Stimulated activated memory B cell treated with anti-CD40 and anti-IgM and Interleukin-4, amounts not matched to agents 10 μg/mL and 1 μg/mL and 100 μg/mL, for 72 hours (primary cell): ENCODE measurements at regions not wholly inside any gene's neighbourhood (a gene's known extent, or its start where the extent isn't known, plus 50 kb on each side); places are given as distances from the start of the nearest gene placed in this dataset.

Experiments used
- ATAC-seq: fragments of 150-1000 bp; cut with Tn5 transposase; 2 replicates; pipeline ENCODE4 v1.10.0; 2021
- H3K27ac Mint-ChIP-seq: one replicate; pipeline ENCODE4 v1.8.0; 2022; ENCODE audit warnings: mild to moderate bottlenecking, mixed read lengths
- H3K27me3 Mint-ChIP-seq: one replicate; pipeline ENCODE4 v1.8.0; 2022; ENCODE audit warnings: mixed read lengths
- H3K36me3 Mint-ChIP-seq: one replicate; pipeline ENCODE4 v1.8.0; 2022; ENCODE audit warnings: mixed read lengths
- H3K4me1 Mint-ChIP-seq: one replicate; pipeline ENCODE4 v1.8.0; 2022; ENCODE audit warnings: mixed read lengths
- H3K4me3 Mint-ChIP-seq: one replicate; pipeline ENCODE4 v1.8.0; 2022; ENCODE audit warnings: mild to moderate bottlenecking, moderate library complexity, mixed read lengths
- H3K9me3 Mint-ChIP-seq: one replicate; pipeline ENCODE4 v1.8.0; 2022; ENCODE audit warnings: mixed read lengths

DNA sequence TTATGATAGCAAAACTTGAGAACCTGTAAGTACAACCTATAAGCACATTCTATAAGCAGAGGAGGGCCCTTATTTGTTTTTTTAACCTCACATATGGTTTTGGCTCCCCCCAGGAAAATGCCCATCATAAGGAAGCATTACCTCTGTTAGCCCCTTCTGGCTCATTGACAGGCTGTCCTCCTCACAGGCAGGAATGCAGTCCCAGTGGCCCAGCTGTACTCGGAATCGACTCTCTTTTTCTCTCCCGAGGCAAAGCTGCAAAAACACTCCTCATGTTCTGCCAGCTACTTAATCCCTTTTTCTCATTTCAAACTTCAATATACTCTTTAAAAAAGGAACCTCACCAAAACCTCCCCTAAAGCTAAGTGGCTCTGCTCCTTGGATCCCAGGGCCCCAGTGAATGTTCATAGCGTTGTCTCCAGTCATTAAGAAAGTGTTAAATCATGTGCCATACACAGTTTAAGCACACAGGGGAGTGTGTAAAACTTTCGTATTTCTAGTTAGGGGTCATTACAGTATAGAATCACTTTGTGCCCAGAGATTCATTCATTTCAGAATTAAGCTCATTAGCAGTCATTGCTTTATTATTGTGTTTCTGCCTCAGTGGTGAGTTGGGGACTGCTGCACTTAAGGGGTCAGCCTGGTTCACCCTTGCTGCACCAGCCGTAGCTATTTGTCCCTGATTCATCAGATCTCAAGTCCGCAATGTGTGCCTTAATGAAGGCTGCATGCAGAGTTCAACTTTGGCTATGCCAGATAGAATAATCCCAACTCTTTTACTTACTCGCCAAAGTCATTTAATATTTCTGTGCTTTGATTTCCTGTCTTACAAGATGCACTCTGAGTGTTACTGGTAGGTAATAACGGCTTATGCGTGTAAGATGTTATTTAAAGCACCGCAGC is 57.6 kb downstream of the JRKL start:
- ATAC-seq: no peak
- no peak overlapping the region for H3K27ac Mint-ChIP-seq
- H3K36me3 Mint-ChIP-seq: no peaks in the 10 kb centered on the region
- no peaks in the 10 kb centered on the region for H3K4me1 Mint-ChIP-seq
- no peak overlapping the region for H3K4me3 Mint-ChIP-seq
- no peaks in the 10 kb centered on the region for H3K9me3 Mint-ChIP-seq
- no peaks in the 10 kb centered on the region for H3K27me3 Mint-ChIP-seq

DNA sequence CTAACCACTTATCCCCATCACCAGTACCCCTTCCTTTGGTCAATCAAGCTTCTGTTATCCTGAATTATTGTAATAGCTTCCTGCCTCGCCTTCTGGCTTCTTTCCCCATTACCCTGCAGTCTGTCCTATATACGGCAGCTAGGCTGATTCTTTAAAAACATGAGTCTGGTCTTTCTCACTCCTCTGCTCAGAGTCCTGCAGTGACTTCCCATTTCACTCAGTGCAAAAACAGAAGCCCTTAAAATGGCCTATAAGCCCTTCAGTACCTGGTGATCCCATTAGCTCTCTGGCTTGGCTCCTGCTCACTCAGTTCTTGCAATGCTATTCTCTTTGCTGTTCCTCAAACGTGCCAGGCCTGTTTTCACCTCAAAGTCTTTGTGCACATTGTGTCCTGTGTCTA is 58.4 kb downstream of the JRKL start:
- H3K9me3 Mint-ChIP-seq: no peaks in the 10 kb centered on the region

DNA sequence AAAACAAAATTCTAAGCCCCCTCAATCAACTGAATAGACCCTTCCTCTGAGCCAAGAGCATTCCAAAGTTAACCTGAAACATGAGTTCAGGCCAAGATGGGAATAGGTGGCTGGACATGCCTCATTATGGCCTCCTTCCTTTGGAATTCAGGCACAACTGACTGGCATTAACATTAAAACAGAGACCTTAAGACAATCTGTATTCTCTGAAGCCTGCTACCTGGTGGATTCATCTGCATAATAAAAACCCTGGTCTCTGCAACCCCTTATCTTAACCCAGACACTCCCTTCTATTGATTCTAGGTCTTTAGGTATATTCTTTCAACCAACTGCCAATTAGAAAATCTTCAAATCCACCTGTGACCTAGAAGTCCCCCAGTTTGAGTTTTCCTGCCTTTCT is 66.3 kb downstream of the JRKL start:
- H3K27ac Mint-ChIP-seq: no peak overlapping the region
- H3K36me3 Mint-ChIP-seq: no peaks in the 10 kb centered on the region
- H3K27me3 Mint-ChIP-seq: peaks cover 34% of the 10 kb centered on the region
- no peak overlapping the region for H3K4me3 Mint-ChIP-seq
- H3K9me3 Mint-ChIP-seq: no peaks in the 10 kb centered on the region
- no peak for ATAC-seq
- H3K4me1 Mint-ChIP-seq: no peaks in the 10 kb centered on the region

More for the DNA sequence above, 58.4 kb downstream of the JRKL start:
- H3K36me3 Mint-ChIP-seq: no peaks in the 10 kb centered on the region
- H3K27me3 Mint-ChIP-seq: no peaks in the 10 kb centered on the region
- H3K4me1 Mint-ChIP-seq: no peaks in the 10 kb centered on the region
- no peak overlapping the region for H3K27ac Mint-ChIP-seq
- H3K4me3 Mint-ChIP-seq: no peak overlapping the region
- ATAC-seq: no peak

DNA sequence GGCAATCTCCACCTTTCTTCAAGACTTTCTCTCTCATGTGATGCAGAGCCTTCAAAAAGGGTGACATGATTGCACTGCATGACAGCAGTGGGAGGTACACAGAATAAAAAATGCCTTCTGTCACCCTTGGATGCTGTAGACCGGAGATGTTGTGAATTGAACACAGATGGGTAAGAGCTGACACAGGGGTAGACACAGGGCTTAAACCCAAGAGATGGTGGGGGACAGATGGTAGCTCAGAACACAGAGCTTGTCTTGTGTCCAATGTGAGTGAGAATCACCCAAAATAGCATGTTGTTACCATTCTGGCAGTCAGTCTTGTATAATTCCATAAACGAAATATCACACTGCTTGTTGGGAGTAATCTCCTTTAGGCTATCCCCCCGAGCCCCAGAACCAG is 69.9 kb downstream of the JRKL start:
- Mint-ChIP-seq H3K9me3 (no peaks in the 10 kb centered on the region), H3K36me3 (no peaks in the 10 kb centered on the region), H3K4me3 (no peak overlapping the region), H3K27ac (no peak overlapping the region), H3K27me3 (peaks cover 34% of the 10 kb centered on the region), H3K4me1 (peaks cover 6% of the 10 kb centered on the region)
- no peak for ATAC-seq

DNA sequence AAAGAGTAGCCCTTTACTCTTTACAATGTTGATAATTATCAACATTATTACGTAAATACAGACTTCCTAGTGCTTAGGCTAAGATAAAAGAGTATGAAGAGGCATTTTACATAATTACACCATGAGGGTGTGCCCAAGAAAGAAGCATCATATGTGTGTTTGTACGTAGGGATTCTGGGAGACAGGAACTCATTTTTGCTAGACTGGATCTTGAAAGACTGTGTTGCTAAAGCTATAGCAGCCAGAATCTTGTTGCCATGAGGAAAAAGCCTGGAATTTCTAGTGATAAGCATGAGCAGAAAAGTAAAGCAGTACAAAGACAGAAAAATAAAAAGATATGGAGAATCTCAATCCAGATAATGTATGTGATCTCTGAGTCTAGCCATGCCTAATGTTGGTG is 72.1 kb downstream of the JRKL start:
- no peak for ATAC-seq
- H3K4me3 Mint-ChIP-seq: no peak overlapping the region
- H3K27ac Mint-ChIP-seq: no peak overlapping the region
- peaks cover 6% of the 10 kb centered on the region for H3K4me1 Mint-ChIP-seq
- H3K9me3 Mint-ChIP-seq: no peaks in the 10 kb centered on the region
- no peaks in the 10 kb centered on the region for H3K36me3 Mint-ChIP-seq
- H3K27me3 Mint-ChIP-seq: peaks cover 17% of the 10 kb centered on the region

DNA sequence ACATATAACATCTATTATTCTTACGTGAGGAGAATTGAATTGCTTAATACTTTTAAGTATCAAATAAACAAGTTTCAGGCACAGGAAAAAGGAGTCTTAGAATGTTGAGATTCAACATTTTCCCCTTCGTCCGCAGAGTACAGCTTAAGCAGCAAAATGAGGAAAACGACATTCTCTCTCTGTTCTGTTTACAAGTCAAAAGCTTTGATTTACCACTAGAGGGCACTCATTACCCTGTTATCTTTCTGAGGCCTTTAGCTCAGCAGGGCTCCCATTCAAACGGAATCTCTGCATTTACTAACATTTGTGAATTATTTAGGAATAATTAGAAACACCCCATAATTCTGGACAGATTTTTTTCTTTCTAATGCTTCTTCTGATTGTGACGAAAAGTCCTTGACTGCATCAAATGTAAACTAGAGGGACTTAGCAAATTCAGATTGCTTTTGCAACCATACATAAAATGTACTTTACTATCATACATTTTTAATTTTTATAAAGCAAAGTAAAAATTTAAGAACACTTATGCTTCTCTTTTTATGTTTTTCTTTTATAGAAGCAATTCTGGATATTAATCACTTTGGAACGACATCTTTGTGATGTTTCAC is 75.0 kb downstream of the JRKL start:
- Mint-ChIP-seq H3K27ac (no peak overlapping the region), H3K9me3 (no peaks in the 10 kb centered on the region), H3K4me3 (no peak overlapping the region), H3K27me3 (peaks cover 8% of the 10 kb centered on the region), H3K36me3 (no peaks in the 10 kb centered on the region), H3K4me1 (peaks cover 6% of the 10 kb centered on the region)
- ATAC-seq: peak; percentile 67

DNA sequence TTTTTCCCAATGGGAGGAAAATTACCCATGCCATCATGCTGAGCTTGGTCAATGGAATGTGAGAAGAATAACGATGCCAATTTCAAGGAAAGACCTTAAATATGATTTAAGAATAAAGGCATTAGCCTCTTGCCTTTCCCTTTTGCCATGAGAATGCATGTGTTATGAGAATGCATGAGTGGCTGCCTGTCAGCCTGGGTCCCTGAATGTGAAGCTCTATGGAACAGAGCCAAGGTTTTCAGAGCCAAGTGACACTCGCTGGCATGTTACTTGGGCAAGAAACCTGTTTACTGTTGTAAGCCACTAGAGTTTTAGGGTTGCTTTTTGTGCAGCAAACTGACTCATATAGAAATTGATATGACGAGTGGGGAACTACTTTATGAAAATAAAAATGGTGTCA is 75.7 kb downstream of the JRKL start:
- H3K4me3 Mint-ChIP-seq: no peak overlapping the region
- H3K9me3 Mint-ChIP-seq: no peaks in the 10 kb centered on the region
- ATAC-seq: no peak
- H3K27ac Mint-ChIP-seq: no peak overlapping the region
- no peaks in the 10 kb centered on the region for H3K36me3 Mint-ChIP-seq
- H3K4me1 Mint-ChIP-seq: peaks cover 6% of the 10 kb centered on the region
- H3K27me3 Mint-ChIP-seq: peaks cover under 1% of the 10 kb centered on the region

DNA sequence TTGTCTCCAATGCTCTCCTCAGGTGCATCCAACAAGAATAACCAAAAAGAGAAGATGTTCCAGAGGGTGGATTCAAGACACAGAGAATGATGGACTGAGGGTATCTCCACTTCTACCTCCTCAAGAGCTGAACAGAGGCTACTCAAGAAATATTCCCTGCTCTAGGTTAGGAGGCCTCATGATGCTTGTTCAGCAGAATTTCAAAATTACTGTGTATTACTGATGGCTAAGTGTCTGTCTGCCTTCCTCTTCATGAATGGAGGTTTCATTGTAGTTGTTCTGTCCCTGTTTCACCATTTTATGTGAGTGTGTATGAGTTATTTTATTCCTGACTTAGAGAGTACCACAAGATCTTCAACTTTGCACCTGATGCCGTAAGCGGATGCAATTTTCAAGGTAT is 76.8 kb downstream of the JRKL start:
- H3K4me3 Mint-ChIP-seq: no peak overlapping the region
- peaks cover 6% of the 10 kb centered on the region for H3K4me1 Mint-ChIP-seq
- H3K27me3 Mint-ChIP-seq: no peaks in the 10 kb centered on the region
- no peak overlapping the region for H3K27ac Mint-ChIP-seq
- H3K36me3 Mint-ChIP-seq: no peaks in the 10 kb centered on the region
- H3K9me3 Mint-ChIP-seq: no peaks in the 10 kb centered on the region
- no peak for ATAC-seq

DNA sequence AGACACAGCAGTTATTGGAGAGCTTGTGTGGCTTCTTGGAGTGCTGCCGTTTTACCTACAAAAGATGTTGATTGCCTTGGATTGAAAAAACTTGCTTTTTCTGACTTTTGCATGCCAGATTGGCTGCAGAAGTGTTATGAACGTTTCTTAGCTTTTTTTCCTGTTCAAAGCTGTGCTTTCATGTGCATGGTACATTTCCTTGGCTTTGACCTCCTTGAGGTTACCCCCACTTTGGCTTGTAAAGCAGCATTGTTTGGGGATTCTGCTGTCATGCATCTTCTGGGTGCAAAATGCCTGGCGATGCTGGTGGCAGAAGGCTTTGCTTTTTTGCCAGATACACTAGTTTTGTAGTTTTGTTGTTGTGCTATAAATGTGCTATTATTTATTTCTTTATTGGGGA is 80.0 kb downstream of the JRKL start:
- no peak overlapping the region for H3K4me3 Mint-ChIP-seq
- peaks cover 6% of the 10 kb centered on the region for H3K36me3 Mint-ChIP-seq
- ATAC-seq: no peak
- no peaks in the 10 kb centered on the region for H3K4me1 Mint-ChIP-seq
- no peak overlapping the region for H3K27ac Mint-ChIP-seq
- H3K27me3 Mint-ChIP-seq: peaks cover 19% of the 10 kb centered on the region
- H3K9me3 Mint-ChIP-seq: peaks cover 6% of the 10 kb centered on the region

DNA sequence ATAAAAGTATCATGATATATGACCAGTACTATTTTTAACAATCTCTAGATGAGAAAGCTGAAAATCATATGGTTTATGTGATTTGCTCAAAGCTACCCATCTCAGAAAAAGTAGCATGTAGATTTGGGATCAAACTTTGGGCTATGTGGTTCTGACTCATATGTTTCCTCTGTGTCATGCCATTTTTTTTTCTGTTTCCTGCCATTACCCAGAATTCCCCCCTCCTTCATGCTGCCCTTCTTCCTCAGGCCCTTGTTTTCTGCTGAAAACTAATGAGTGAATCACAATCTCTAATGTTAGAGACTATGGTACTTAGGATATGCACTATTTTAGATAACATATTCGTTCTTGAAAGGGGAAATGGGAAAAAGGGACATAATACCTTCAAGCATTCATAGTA is 80.7 kb downstream of the JRKL start:
- peaks cover 14% of the 10 kb centered on the region for H3K9me3 Mint-ChIP-seq
- no peak overlapping the region for H3K4me3 Mint-ChIP-seq
- H3K27me3 Mint-ChIP-seq: peaks cover 26% of the 10 kb centered on the region
- no peaks in the 10 kb centered on the region for H3K4me1 Mint-ChIP-seq
- no peak overlapping the region for H3K27ac Mint-ChIP-seq
- ATAC-seq: no peak
- H3K36me3 Mint-ChIP-seq: peaks cover 6% of the 10 kb centered on the region

DNA sequence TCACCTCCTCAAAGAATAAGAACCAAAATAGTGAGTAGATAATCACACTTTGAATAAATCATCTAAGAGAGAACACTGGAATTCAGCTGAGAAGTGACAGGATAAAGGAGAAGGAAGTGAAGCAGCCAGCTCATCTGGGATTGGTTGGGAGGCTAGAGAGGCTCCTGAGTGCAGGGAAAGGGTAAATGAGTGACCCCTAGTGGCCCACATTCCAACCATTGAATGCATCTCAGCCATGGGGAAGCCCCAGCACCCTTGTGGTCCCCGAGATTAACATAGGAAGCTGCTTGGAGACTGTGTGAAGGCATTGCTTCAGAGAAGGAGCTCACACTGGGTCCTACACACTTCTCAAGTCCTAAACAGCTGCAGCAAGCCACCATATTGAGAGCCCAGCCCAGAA is 82.3 kb downstream of the JRKL start:
- Mint-ChIP-seq H3K36me3 (peaks cover 6% of the 10 kb centered on the region), H3K9me3 (peaks cover 14% of the 10 kb centered on the region), H3K4me3 (no peak overlapping the region), H3K4me1 (no peaks in the 10 kb centered on the region), H3K27me3 (peaks cover 32% of the 10 kb centered on the region), H3K27ac (no peak overlapping the region)
- ATAC-seq: no peak

DNA sequence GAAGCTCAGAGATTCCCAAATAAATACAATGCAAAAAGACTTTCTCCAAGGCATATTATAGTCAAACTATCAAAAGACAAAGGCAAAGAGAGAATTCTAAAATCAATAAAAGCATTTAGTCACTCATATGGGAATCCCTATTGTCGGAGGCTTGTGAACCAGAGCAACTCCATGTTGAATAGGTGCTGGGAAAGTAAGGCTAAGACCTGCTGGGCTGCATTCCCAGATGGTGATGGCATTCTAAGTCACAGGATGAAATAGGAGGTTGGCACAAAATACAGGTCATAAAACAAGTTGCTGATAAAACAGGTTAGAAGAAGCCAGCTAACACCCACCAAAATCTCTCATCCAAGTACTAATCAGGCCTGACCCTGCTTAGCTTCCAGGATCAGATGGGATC is 84.5 kb downstream of the JRKL start:
- no peak overlapping the region for H3K27ac Mint-ChIP-seq
- peaks cover 18% of the 10 kb centered on the region for H3K9me3 Mint-ChIP-seq
- H3K4me3 Mint-ChIP-seq: no peak overlapping the region
- ATAC-seq: no peak
- H3K36me3 Mint-ChIP-seq: peaks cover 6% of the 10 kb centered on the region
- peaks cover 32% of the 10 kb centered on the region for H3K27me3 Mint-ChIP-seq
- no peaks in the 10 kb centered on the region for H3K4me1 Mint-ChIP-seq

DNA sequence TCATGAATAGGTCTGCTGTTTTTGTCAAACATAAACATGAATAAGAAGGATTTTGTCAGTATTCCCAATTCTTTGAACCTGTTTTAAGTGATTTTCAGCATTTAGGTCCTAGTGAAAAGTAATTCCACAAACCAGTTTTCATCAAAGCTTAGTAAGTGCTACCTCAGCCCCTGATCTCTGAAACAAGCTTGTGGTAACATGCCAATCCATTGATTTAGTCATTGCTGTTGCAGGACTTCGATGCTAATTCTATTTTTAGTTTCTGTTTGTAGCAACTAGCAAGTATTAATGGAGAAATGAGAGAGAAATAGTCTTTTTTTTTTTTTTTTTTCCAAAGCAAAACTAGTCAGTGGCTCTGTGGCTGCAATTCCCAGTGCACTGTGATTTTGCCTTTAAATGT is 91.4 kb downstream of the JRKL start:
- Mint-ChIP-seq H3K9me3 (peaks cover 4% of the 10 kb centered on the region), H3K27ac (no peak overlapping the region), H3K27me3 (peaks cover 22% of the 10 kb centered on the region), H3K4me3 (no peak overlapping the region), H3K4me1 (no peaks in the 10 kb centered on the region), H3K36me3 (no peaks in the 10 kb centered on the region)
- no peak for ATAC-seq

DNA sequence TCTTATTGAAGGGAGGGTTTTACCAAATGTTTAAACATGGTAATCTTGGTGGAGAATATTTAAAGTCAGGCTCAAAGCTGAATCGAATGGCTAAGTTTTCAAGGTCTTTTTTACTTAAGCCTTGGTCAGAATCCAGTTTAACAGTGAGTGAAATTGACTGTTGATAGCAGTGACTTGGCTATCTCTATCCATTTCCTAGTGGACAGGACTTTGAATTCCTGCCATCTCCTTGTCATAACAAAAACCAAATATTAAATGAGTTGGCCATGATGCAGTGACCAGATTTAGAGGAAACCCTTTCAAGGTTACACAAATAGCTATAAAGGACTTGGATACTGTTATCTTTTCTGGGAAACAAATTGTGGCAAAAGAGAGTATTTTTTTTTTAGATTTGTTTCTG is 92.0 kb downstream of the JRKL start:
- Mint-ChIP-seq H3K27ac (no peak overlapping the region), H3K36me3 (no peaks in the 10 kb centered on the region), H3K4me3 (no peak overlapping the region), H3K9me3 (peaks cover 4% of the 10 kb centered on the region), H3K27me3 (peaks cover 27% of the 10 kb centered on the region), H3K4me1 (no peaks in the 10 kb centered on the region)
- ATAC-seq: no peak

DNA sequence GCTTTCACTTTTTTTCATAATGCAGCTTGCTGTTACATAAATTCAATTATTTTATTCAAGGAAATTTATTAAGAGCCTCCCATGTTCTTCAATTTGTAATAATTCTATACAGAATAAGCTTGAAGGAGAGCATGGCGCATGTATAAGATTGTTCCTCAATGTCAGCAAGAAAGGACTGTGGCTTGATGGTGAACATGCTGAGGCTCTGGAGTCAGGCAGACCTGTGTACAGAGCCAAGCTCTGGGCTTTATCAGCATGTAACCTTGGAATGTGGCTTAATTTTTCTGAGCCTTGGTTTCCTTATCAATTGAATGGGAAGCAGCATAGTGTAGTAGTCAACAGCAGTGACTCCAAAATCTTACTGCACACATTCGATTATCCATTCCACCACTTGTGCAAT is 92.4 kb downstream of the JRKL start:
- H3K27me3 Mint-ChIP-seq: peaks cover 27% of the 10 kb centered on the region
- H3K9me3 Mint-ChIP-seq: peaks cover 4% of the 10 kb centered on the region
- H3K27ac Mint-ChIP-seq: no peak overlapping the region
- no peaks in the 10 kb centered on the region for H3K4me1 Mint-ChIP-seq
- no peak overlapping the region for H3K4me3 Mint-ChIP-seq
- H3K36me3 Mint-ChIP-seq: no peaks in the 10 kb centered on the region
- no peak for ATAC-seq

DNA sequence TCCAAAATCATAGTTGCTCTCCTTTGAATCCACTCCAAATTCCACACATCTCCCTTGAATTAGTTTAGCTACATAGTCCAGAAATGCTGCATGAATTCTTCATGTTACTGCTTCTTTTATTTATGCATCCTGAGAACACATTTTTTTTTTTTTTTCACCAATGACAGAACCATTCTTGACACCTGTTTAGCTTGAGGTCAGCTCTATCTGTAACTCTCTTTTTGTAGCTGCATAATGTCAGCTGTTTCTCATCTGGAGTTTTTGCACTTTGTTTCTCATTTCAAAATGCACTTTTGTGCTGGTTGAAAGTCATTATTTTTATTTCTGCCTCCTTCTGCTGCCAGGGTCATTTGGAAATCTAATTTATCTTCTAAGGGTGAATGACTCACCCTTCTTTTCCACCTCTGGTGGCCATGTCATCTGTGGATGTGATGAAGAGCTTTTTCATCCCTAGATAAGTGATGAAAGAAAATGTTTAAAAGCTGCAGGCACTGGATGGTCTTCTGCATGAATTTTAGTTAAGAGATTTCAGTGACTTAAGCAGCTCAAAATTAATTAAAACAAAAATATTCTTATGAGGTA is 93.7 kb downstream of the JRKL start:
- Mint-ChIP-seq H3K27ac (no peak overlapping the region), H3K4me1 (no peaks in the 10 kb centered on the region), H3K4me3 (no peak overlapping the region), H3K36me3 (no peaks in the 10 kb centered on the region), H3K9me3 (no peaks in the 10 kb centered on the region), H3K27me3 (peaks cover 37% of the 10 kb centered on the region)
- no peak for ATAC-seq
